ENCODE measurements at regions not wholly inside any gene's neighbourhood (a gene's known extent, or its start where the extent isn't known, plus 50 kb on each side); places are given as distances from the start of the nearest gene placed in this dataset.

GRCh38 chr13:72166102-72166650, 299.2 kb upstream of the DACH1 start:
- H3K36me3 ChIP-seq (ENCODE audit: insufficient read depth, low read length), result no peaks in the 10 kb centered on the region
- TF ChIP-seq CTCF (conservative IDR thresholded peaks at IDR 0.05; ENCODE audit: low read length) (no peak), EZH2phosphoT487 (IDR thresholded peaks at IDR 0.05; ENCODE audit: borderline replicate concordance) (no peak)
- no peaks in the 10 kb centered on the region for H3F3A ChIP-seq (ENCODE audit: low read depth)
- H2AFZ ChIP-seq (ENCODE audit: low read length), result no peak overlapping the region
- H3K9ac ChIP-seq (ENCODE audit: low read depth, low read length, poor library complexity, severe bottlenecking), result no peak overlapping the region
- H3K9me2 ChIP-seq (replicated peaks; ENCODE audit: low read depth, low read length), result no peaks in the 10 kb centered on the region
- no peak overlapping the region for H3K4me2 ChIP-seq (ENCODE audit: low read depth, low read length, poor library complexity, severe bottlenecking)
- H3K27me3 ChIP-seq (ENCODE audit: insufficient read depth, low read length, poor library complexity, severe bottlenecking), result no peaks in the 10 kb centered on the region
- H3K9me3 ChIP-seq (ENCODE audit: insufficient read depth, low read depth, low read length), result no peaks in the 10 kb centered on the region
- no peak overlapping the region for H3K4me3 ChIP-seq (ENCODE audit: low read length, poor library complexity, severe bottlenecking)
- H4K20me1 ChIP-seq (ENCODE audit: insufficient read depth, low read length, poor library complexity, severe bottlenecking), result no peaks in the 10 kb centered on the region
- no peaks in the 10 kb centered on the region for H3K79me2 ChIP-seq (ENCODE audit: insufficient read depth, low read length)
- no peaks in the 10 kb centered on the region for H3K4me1 ChIP-seq (ENCODE audit: insufficient read depth, low read length, poor library complexity, severe bottlenecking)

- H3K4me1 ChIP-seq (ENCODE audit: insufficient read depth, low read length, poor library complexity, severe bottlenecking), result no peaks in the 10 kb centered on the region
- no peak overlapping the region for H3K4me2 ChIP-seq (ENCODE audit: low read depth, low read length, poor library complexity, severe bottlenecking)
- no peaks in the 10 kb centered on the region for H3K36me3 ChIP-seq (ENCODE audit: insufficient read depth, low read length)
- H3F3A ChIP-seq (ENCODE audit: low read depth), result no peaks in the 10 kb centered on the region
- H2AFZ ChIP-seq (ENCODE audit: low read length), result no peak overlapping the region
- H3K79me2 ChIP-seq (ENCODE audit: insufficient read depth, low read length), result no peaks in the 10 kb centered on the region
- no peak overlapping the region for H3K4me3 ChIP-seq (ENCODE audit: low read length, poor library complexity, severe bottlenecking)
- H3K9me2 ChIP-seq (replicated peaks; ENCODE audit: low read depth, low read length), result no peaks in the 10 kb centered on the region
- H3K27me3 ChIP-seq (ENCODE audit: insufficient read depth, low read length, poor library complexity, severe bottlenecking), result no peaks in the 10 kb centered on the region
- no peak overlapping the region for H3K9ac ChIP-seq (ENCODE audit: low read depth, low read length, poor library complexity, severe bottlenecking)
- H3K9me3 ChIP-seq (ENCODE audit: insufficient read depth, low read depth, low read length), result no peaks in the 10 kb centered on the region
- no peak for TF ChIP-seq CTCF (conservative IDR thresholded peaks at IDR 0.05; ENCODE audit: low read length)
- TF ChIP-seq EZH2phosphoT487 (IDR thresholded peaks at IDR 0.05; ENCODE audit: borderline replicate concordance), result no peak
- no peaks in the 10 kb centered on the region for H4K20me1 ChIP-seq (ENCODE audit: insufficient read depth, low read length, poor library complexity, severe bottlenecking)
Measured at GRCh38 chr13:72165276-72165675, 298.3 kb upstream of the DACH1 start.

- Histone ChIP-seq H2AFZ (ENCODE audit: low read length) (no peak overlapping the region), H3K27me3 (ENCODE audit: insufficient read depth, low read length, poor library complexity, severe bottlenecking) (no peaks in the 10 kb centered on the region), H3K9me2 (replicated peaks; ENCODE audit: low read depth, low read length) (no peaks in the 10 kb centered on the region), H3K4me3 (ENCODE audit: low read length, poor library complexity, severe bottlenecking) (no peak overlapping the region), H3K79me2 (ENCODE audit: insufficient read depth, low read length) (no peaks in the 10 kb centered on the region), H3K9ac (ENCODE audit: low read depth, low read length, poor library complexity, severe bottlenecking) (no peak overlapping the region), H3F3A (ENCODE audit: low read depth) (no peaks in the 10 kb centered on the region), H3K4me2 (ENCODE audit: low read depth, low read length, poor library complexity, severe bottlenecking) (no peak overlapping the region), H3K9me3 (ENCODE audit: insufficient read depth, low read depth, low read length) (no peaks in the 10 kb centered on the region), H3K4me1 (ENCODE audit: insufficient read depth, low read length, poor library complexity, severe bottlenecking) (no peaks in the 10 kb centered on the region), H3K36me3 (ENCODE audit: insufficient read depth, low read length) (no peaks in the 10 kb centered on the region), H4K20me1 (ENCODE audit: insufficient read depth, low read length, poor library complexity, severe bottlenecking) (no peaks in the 10 kb centered on the region)
- TF ChIP-seq EZH2phosphoT487 (IDR thresholded peaks at IDR 0.05; ENCODE audit: borderline replicate concordance) (no peak), CTCF (conservative IDR thresholded peaks at IDR 0.05; ENCODE audit: low read length) (no peak)
Measured at GRCh38 chr13:72164811-72165210, 297.8 kb upstream of the DACH1 start.

All from Loucy (cell line).